WERI-Rb-1 (cell line): ENCODE measurements at regions not wholly inside any gene's neighbourhood (a gene's known extent, or its start where the extent isn't known, plus 50 kb on each side); places are given as distances from the start of the nearest gene placed in this dataset.

ENCODE experiments used
- DNase-seq: peaks from one replicate; pipeline ENCODE4 v3.0.0-alpha.2; 2020
- H3K27ac ChIP-seq: fragments of 250-450 bp; sonication (Bioruptor Pico); 2 replicates; pipeline ENCODE4 v1.5.1; 2020; ENCODE audit warnings: mild to moderate bottlenecking, moderate library complexity
- H3K27me3 ChIP-seq: fragments of 250-450 bp; sonication (Bioruptor Pico); 2 replicates; pipeline ENCODE4 v1.5.1; 2021; ENCODE audit warnings: mild to moderate bottlenecking, low read depth, moderate library complexity; ENCODE audit not compliant: insufficient read depth, severe bottlenecking
- H3K36me3 ChIP-seq: fragments of 250-450 bp; sonication (Bioruptor Pico); 2 replicates; pipeline ENCODE4 v1.5.1; 2020; ENCODE audit warnings: mild to moderate bottlenecking, moderate library complexity
- H3K4me3 ChIP-seq: 2 replicates; pipeline ENCODE4 v1.5.1; 2011; ENCODE audit warnings: low read depth, mild to moderate bottlenecking, control low read depth, low read length
- H3K9me3 ChIP-seq: fragments of 250-450 bp; sonication (Bioruptor Pico); 2 replicates; pipeline ENCODE4 v1.5.1; 2021; ENCODE audit warnings: mild to moderate bottlenecking, moderate library complexity; ENCODE audit not compliant: severe bottlenecking
- CTCF ChIP-seq: IDR thresholded peaks from 2 replicates; pipeline ENCODE4 v1.5.1; 2011; ENCODE audit warnings: low read depth, mild to moderate bottlenecking, control low read depth, inconsistent platforms, low read length

GRCh38 chrX:49754233-49754857 is 58.6 kb upstream of the PAGE1 start:
- Histone ChIP-seq H3K27ac (no peak overlapping the region), H3K9me3 (no peaks in the 10 kb centered on the region), H3K4me3 (no peak overlapping the region), H3K36me3 (no peaks in the 10 kb centered on the region), H3K27me3 (peaks cover 78% of the 10 kb centered on the region)
- peak; percentile 92 for TF ChIP-seq CTCF
- peak; percentile 38 for DNase-seq

- no peak for DNase-seq
- Histone ChIP-seq H3K27me3 (peaks cover 81% of the 10 kb centered on the region), H3K9me3 (no peaks in the 10 kb centered on the region), H3K36me3 (no peaks in the 10 kb centered on the region), H3K27ac (no peak overlapping the region), H3K4me3 (no peak overlapping the region)
- TF ChIP-seq CTCF, result no peak
Observed at GRCh38 chrX:49753691-49754090, 57.9 kb upstream of the PAGE1 start.

GRCh38 chrX:49748211-49748956 is 52.6 kb upstream of the PAGE1 start:
- no peak for TF ChIP-seq CTCF
- Histone ChIP-seq H3K36me3 (no peaks in the 10 kb centered on the region), H3K4me3 (no peak overlapping the region), H3K9me3 (no peaks in the 10 kb centered on the region), H3K27me3 (peaks cover 68% of the 10 kb centered on the region), H3K27ac (no peak overlapping the region)
- DNase-seq, result no peak

- Histone ChIP-seq H3K27ac (no peak overlapping the region), H3K9me3 (no peaks in the 10 kb centered on the region), H3K27me3 (peaks cover 64% of the 10 kb centered on the region), H3K4me3 (no peak overlapping the region), H3K36me3 (no peaks in the 10 kb centered on the region)
- no peak for TF ChIP-seq CTCF
- no peak for DNase-seq
Observed at GRCh38 chrX:49746306-49746705, 50.5 kb upstream of the PAGE1 start.
